ENCODE measurements at regions not wholly inside any gene's neighbourhood (a gene's known extent, or its start where the extent isn't known, plus 50 kb on each side); places are given as distances from the start of the nearest gene placed in this dataset.

DNA sequence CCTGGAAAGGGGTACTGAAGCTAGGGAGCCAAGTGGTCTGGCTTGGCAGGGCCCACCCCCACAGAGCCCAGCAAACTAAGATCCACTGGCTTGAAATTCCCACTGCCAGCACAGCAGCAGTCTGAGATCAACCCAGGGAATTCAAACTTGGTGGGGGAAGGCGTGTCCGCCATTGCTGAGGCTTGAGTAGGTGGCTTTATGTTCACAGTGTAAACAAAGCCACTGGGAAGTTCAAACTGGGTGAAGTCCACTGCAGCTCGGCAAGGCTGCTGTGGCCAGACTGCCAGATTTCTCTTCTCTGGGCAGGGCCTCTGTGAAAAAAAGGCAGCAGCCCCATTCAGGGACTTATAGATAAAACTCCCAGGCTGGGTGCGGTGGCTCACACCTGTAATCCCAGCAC lies 58.9 kb downstream of the TFDP3 start:
- Histone ChIP-seq H3K27me3 (ENCODE audit: control insufficient read depth, insufficient read depth, low read length) (no peaks in the 10 kb centered on the region), H3K36me3 (ENCODE audit: control insufficient read depth, insufficient read depth, low read length) (no peaks in the 10 kb centered on the region), H3K4me3 (ENCODE audit: low read depth, low read length) (no peak overlapping the region)
- no peak for DNase-seq (ENCODE audit: low read depth)
- FAIRE-seq = no peak
- no peak for TF ChIP-seq CTCF (IDR thresholded peaks at IDR 0.05; ENCODE audit: insufficient read depth, low read length, severe bottlenecking)

DNA sequence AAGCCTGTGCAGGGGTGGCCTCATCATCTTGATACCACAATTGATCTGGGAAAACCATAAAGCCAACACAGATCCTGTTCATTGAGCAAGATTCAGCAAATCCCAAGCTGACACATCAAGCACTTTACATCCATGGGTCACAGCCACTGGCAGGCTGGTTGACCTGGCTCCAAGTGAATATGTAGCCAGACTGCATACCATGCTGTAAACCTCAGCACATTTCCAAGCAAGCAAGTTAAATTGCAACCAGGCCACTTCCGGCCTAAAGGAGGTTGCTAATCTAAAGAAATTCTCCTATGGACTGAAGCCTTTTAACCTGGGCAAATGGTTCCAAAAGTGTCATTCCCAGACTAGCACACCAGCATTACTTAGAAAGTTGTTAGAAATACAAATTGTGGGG lies 54.4 kb upstream of the USP26 start:
- peak; percentile 55 for DNase-seq (ENCODE audit: low read depth)
- FAIRE-seq = no peak
- no peaks in the 10 kb centered on the region for H3K27me3 ChIP-seq (ENCODE audit: control insufficient read depth, insufficient read depth, low read length)
- H3K36me3 ChIP-seq (ENCODE audit: control insufficient read depth, insufficient read depth, low read length) = no peaks in the 10 kb centered on the region
- H3K4me3 ChIP-seq (ENCODE audit: low read depth, low read length) = no peak overlapping the region
- no peak for TF ChIP-seq CTCF (IDR thresholded peaks at IDR 0.05; ENCODE audit: insufficient read depth, low read length, severe bottlenecking)

GRCh38 chrX:133150730-133151129 lies 53.8 kb upstream of the USP26 start:
- DNase-seq (ENCODE audit: low read depth) = no peak
- Histone ChIP-seq H3K27me3 (ENCODE audit: control insufficient read depth, insufficient read depth, low read length) (no peaks in the 10 kb centered on the region), H3K4me3 (ENCODE audit: low read depth, low read length) (no peak overlapping the region), H3K36me3 (ENCODE audit: control insufficient read depth, insufficient read depth, low read length) (no peaks in the 10 kb centered on the region)
- no peak for TF ChIP-seq CTCF (IDR thresholded peaks at IDR 0.05; ENCODE audit: insufficient read depth, low read length, severe bottlenecking)
- FAIRE-seq = no peak

Measured in bronchial epithelial cell (primary cell).